GM06990 (cell line): ENCODE measurements at regions not wholly inside any gene's neighbourhood (a gene's known extent, or its start where the extent isn't known, plus 50 kb on each side); places are given as distances from the start of the nearest gene placed in this dataset.

Experiments used
- DNase-seq: peaks from one replicate; pipeline ENCODE4 v3.0.0-alpha.2; 2011; ENCODE audit not compliant: insufficient read length; ENCODE audit errors: extremely low read depth
- H3K27me3 ChIP-seq: replicated peaks from 2 replicates; pipeline ENCODE4 v1.6.0; 2011; ENCODE audit warnings: low read length; ENCODE audit not compliant: control insufficient read depth, insufficient read depth
- H3K36me3 ChIP-seq: 2 replicates; pipeline ENCODE4 v1.5.1; 2011; ENCODE audit warnings: low read length; ENCODE audit not compliant: control insufficient read depth, insufficient read depth
- H3K4me3 ChIP-seq: replicated peaks from 2 replicates; pipeline ENCODE4 v1.5.1; 2011; ENCODE audit warnings: low read depth, mild to moderate bottlenecking, control low read depth, low read length
- TF ChIP-seq, protein P1 (sequence below): IDR thresholded peaks from 2 replicates; pipeline ENCODE4 v1.5.1; 2011; ENCODE audit warnings: low read length, control low read depth, mild to moderate bottlenecking, inconsistent platforms; ENCODE audit not compliant: insufficient read depth, poor library complexity, severe bottlenecking

DNA sequence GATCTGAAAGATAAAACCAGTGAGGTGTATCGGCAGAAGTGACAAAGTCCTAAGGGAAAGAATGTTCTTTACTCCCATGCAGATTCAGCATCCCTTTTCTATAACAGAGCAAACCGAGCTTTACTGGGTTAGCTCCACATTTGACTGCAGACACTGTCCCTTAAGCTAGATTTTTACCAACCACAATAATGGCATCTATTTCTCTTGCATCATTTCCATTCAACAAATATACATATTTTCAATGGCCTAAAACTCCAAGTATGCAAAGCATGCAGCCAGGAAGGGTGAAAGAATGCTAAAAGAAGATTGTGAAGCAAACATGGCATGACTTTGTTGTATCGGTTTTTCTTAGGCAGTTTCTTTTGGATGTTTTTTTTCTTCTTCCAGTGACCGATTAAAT lies 255.4 kb downstream of the OGFRL1 start:
- no peak for DNase-seq
- Histone ChIP-seq H3K27me3 (no peaks in the 10 kb centered on the region), H3K36me3 (no peaks in the 10 kb centered on the region), H3K4me3 (no peak overlapping the region)
- TF ChIP-seq, protein P1, sequence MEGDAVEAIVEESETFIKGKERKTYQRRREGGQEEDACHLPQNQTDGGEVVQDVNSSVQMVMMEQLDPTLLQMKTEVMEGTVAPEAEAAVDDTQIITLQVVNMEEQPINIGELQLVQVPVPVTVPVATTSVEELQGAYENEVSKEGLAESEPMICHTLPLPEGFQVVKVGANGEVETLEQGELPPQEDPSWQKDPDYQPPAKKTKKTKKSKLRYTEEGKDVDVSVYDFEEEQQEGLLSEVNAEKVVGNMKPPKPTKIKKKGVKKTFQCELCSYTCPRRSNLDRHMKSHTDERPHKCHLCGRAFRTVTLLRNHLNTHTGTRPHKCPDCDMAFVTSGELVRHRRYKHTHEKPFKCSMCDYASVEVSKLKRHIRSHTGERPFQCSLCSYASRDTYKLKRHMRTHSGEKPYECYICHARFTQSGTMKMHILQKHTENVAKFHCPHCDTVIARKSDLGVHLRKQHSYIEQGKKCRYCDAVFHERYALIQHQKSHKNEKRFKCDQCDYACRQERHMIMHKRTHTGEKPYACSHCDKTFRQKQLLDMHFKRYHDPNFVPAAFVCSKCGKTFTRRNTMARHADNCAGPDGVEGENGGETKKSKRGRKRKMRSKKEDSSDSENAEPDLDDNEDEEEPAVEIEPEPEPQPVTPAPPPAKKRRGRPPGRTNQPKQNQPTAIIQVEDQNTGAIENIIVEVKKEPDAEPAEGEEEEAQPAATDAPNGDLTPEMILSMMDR: no peak

DNA sequence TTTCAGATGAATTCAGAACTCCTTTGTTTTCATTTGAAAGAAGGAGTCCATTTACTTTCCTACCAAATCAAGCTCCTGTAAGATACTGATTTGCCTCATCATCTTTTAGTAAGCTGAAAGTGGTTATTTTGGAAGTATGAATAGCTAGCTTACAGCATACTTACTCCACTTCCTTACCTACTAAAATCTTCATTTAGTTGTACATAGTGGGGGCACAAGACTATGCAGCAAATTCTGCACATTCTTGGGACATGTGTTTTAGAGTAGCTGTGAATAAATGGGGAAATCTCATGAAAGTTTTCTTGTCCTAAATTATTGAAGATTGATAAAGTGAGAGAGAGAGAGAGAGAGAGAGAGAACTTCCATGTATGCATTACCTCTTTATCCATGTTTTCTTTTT lies 256.3 kb downstream of the OGFRL1 start:
- no peaks in the 10 kb centered on the region for H3K27me3 ChIP-seq
- H3K4me3 ChIP-seq: no peak overlapping the region
- no peaks in the 10 kb centered on the region for H3K36me3 ChIP-seq
- TF ChIP-seq, protein P1: no peak
- no peak for DNase-seq

- DNase-seq: no peak
- no peaks in the 10 kb centered on the region for H3K27me3 ChIP-seq
- TF ChIP-seq, protein P1: no peak
- no peak overlapping the region for H3K4me3 ChIP-seq
- H3K36me3 ChIP-seq: no peaks in the 10 kb centered on the region
Measured at GRCh38 chr6:71545905-71546304, 257.3 kb downstream of the OGFRL1 start.

- Histone ChIP-seq H3K36me3 (no peaks in the 10 kb centered on the region), H3K27me3 (no peaks in the 10 kb centered on the region), H3K4me3 (no peak overlapping the region)
- TF ChIP-seq, protein P1: no peak
- no peak for DNase-seq
Measured at GRCh38 chr6:71551798-71552197, 263.2 kb downstream of the OGFRL1 start.

DNA sequence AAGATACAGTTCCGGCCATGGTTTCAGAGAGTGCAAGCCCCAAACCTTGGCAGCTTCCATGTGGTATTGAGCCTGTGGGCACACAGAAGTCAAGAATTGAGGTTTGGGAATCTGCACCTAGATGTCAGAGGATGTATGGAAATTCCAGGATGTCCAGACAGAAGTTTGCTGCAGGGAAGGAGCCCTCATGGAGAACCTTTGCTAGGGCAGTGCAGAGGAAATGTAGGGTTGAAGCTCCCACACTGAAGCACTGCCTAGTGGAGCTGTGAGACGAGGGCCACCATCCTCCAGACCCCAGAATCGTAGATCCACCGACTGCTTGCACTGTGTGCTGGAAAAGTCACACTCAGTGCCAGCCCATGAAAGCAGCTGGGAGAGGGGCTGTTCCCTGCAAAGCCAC lies 267.5 kb downstream of the OGFRL1 start:
- Histone ChIP-seq H3K4me3 (no peak overlapping the region), H3K36me3 (no peaks in the 10 kb centered on the region), H3K27me3 (no peaks in the 10 kb centered on the region)
- DNase-seq: no peak
- TF ChIP-seq, protein P1: no peak

DNA sequence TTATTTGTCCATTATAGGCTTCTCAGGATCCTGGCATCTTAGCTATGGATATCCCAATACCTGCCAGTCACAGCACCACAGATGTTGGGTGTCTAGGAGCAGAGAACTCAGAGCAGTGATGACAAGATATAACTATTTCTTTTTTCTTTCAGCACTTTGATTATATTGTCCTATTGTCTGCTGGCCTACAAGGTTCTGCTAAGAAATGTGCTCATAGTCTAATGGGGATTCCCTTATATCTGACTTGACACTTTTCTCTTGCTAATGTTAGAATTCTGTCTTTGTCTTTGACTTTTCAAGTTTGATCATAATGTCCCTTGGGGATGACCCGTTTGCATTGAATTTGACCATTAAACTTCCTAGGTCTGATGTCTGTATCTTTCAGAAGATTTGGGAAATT lies 270.4 kb downstream of the OGFRL1 start:
- TF ChIP-seq, protein P1: no peak
- Histone ChIP-seq H3K27me3 (no peaks in the 10 kb centered on the region), H3K4me3 (no peak overlapping the region), H3K36me3 (no peaks in the 10 kb centered on the region)
- DNase-seq: no peak
